Loucy (cell line): ENCODE measurements at regions not wholly inside any gene's neighbourhood (a gene's known extent, or its start where the extent isn't known, plus 50 kb on each side); places are given as distances from the start of the nearest gene placed in this dataset.

Source experiments
- H2AFZ ChIP-seq: fragments of 200-600 bp; sonication (generic); 2 replicates; pipeline ENCODE4 v1.6.0; 2016; ENCODE audit warnings: antibody characterized with exemption, mild to moderate bottlenecking, low read length, moderate library complexity
- H3F3A ChIP-seq: fragments of 200-600 bp; 2 replicates; pipeline ENCODE4 v1.6.0; 2016; ENCODE audit warnings: antibody characterized with exemption, low read depth, mild to moderate bottlenecking
- H3K27me3 ChIP-seq: fragments of 200-600 bp; sonication (generic); 2 replicates; pipeline ENCODE4 v1.6.1; 2014; ENCODE audit warnings: low read length, mild to moderate bottlenecking; ENCODE audit not compliant: insufficient read depth, poor library complexity, severe bottlenecking
- H3K36me3 ChIP-seq: fragments of 200-600 bp; sonication (generic); 2 replicates; pipeline ENCODE4 v1.6.1; 2016; ENCODE audit warnings: low read length; ENCODE audit not compliant: insufficient read depth
- H3K4me1 ChIP-seq: fragments of 200-600 bp; sonication (generic); 2 replicates; pipeline ENCODE4 v1.5.1; 2014; ENCODE audit warnings: low read length, mild to moderate bottlenecking; ENCODE audit not compliant: insufficient read depth, poor library complexity, severe bottlenecking
- H3K4me2 ChIP-seq: fragments of 200-600 bp; sonication (generic); 2 replicates; pipeline ENCODE4 v1.6.0; 2014; ENCODE audit warnings: antibody characterized with exemption, low read length, low read depth, mild to moderate bottlenecking; ENCODE audit not compliant: poor library complexity, severe bottlenecking
- H3K4me3 ChIP-seq: fragments of 200-600 bp; sonication (generic); 2 replicates; pipeline ENCODE4 v1.5.1; 2014; ENCODE audit warnings: low read length, mild to moderate bottlenecking, mixed read lengths; ENCODE audit not compliant: poor library complexity, severe bottlenecking
- H3K79me2 ChIP-seq: fragments of 200-600 bp; sonication (generic); 2 replicates; pipeline ENCODE4 v1.6.1; 2014; ENCODE audit warnings: low read length; ENCODE audit not compliant: insufficient read depth
- H3K9ac ChIP-seq: fragments of 200-600 bp; sonication (generic); 2 replicates; pipeline ENCODE4 v1.6.0; 2014; ENCODE audit warnings: mild to moderate bottlenecking, low read depth, low read length, moderate library complexity; ENCODE audit not compliant: poor library complexity, severe bottlenecking
- H3K9me2 ChIP-seq: fragments of 200-600 bp; sonication (generic); replicated peaks from 2 replicates; pipeline ENCODE4 v1.6.1; 2016; ENCODE audit warnings: low read depth, low read length, mixed read lengths
- H3K9me3 ChIP-seq: fragments of 200-600 bp; sonication (generic); 2 replicates; pipeline ENCODE4 v1.6.1; 2014; ENCODE audit warnings: mild to moderate bottlenecking, antibody characterized with exemption, low read length, low read depth; ENCODE audit not compliant: insufficient read depth
- H4K20me1 ChIP-seq: fragments of 200-600 bp; sonication (generic); 2 replicates; pipeline ENCODE4 v1.6.0; 2014; ENCODE audit warnings: antibody characterized with exemption, low read length, mild to moderate bottlenecking; ENCODE audit not compliant: insufficient read depth, poor library complexity, severe bottlenecking
- EZH2phosphoT487 ChIP-seq: fragments of 200-600 bp; IDR thresholded peaks from 2 replicates; pipeline ENCODE4 v1.6.1; 2018; ENCODE audit warnings: antibody characterized with exemption, mild to moderate bottlenecking, moderate library complexity, borderline replicate concordance
- TF ChIP-seq, protein P1 (sequence below): fragments of 200-600 bp; sonication (generic); conservative IDR thresholded peaks from 2 replicates; pipeline ENCODE4 v1.5.1; 2014; ENCODE audit warnings: mild to moderate bottlenecking, antibody characterized with exemption, low read length

GRCh38 chr6:11411593-11411992, 126.0 kb upstream of the TMEM170B start:
- H3K4me2 ChIP-seq, result no peak overlapping the region
- TF ChIP-seq, protein P1, sequence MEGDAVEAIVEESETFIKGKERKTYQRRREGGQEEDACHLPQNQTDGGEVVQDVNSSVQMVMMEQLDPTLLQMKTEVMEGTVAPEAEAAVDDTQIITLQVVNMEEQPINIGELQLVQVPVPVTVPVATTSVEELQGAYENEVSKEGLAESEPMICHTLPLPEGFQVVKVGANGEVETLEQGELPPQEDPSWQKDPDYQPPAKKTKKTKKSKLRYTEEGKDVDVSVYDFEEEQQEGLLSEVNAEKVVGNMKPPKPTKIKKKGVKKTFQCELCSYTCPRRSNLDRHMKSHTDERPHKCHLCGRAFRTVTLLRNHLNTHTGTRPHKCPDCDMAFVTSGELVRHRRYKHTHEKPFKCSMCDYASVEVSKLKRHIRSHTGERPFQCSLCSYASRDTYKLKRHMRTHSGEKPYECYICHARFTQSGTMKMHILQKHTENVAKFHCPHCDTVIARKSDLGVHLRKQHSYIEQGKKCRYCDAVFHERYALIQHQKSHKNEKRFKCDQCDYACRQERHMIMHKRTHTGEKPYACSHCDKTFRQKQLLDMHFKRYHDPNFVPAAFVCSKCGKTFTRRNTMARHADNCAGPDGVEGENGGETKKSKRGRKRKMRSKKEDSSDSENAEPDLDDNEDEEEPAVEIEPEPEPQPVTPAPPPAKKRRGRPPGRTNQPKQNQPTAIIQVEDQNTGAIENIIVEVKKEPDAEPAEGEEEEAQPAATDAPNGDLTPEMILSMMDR, result no peak
- no peak for TF ChIP-seq EZH2phosphoT487
- no peak overlapping the region for H3K9ac ChIP-seq
- H3K9me2 ChIP-seq, result no peaks in the 10 kb centered on the region
- H3K79me2 ChIP-seq, result no peaks in the 10 kb centered on the region
- H3K27me3 ChIP-seq, result no peaks in the 10 kb centered on the region
- no peaks in the 10 kb centered on the region; the same call in 1 of the 2 replicates for H3F3A ChIP-seq
- no peaks in the 10 kb centered on the region for H3K9me3 ChIP-seq
- no peaks in the 10 kb centered on the region for H3K36me3 ChIP-seq
- no peaks in the 10 kb centered on the region for H4K20me1 ChIP-seq
- H2AFZ ChIP-seq, result no peak overlapping the region
- no peak overlapping the region for H3K4me3 ChIP-seq
- H3K4me1 ChIP-seq, result peaks cover 36% of the 10 kb centered on the region

DNA sequence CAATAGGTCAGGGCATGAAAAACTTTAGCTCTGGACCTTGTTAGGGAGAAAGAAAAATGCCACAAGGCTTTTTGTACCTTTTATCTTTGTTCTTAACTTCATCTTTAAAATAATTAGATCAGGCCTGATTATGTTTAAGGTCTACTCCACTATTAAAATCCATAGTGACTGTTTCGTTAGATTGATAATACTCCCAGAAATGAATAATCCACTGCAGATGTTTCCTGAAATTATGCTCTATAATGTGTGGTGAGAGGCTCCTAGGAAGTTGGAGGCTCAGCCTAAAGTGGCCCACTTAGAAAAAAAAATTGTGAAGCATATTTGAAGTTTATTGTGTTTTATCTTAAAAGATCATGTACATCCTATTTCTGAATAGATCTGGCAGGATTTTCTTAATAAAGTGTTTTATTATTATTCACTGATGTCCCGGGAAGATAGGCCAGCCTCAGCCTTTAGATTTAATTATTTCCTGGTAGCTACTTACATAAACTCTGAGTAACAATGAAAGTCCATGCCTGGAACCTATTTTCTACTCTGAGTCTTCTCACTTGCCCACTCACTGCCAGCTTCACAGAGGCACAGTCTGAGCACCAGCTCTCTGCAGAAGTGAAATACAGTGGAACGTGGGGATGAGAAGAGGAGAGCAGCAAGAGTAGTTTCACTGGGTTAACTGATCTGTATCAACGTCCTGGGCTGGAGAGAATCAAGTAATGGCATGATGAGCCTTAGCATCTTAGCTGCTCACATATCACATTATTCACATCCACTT, 126.8 kb upstream of the TMEM170B start:
- Histone ChIP-seq H3K4me2 (no peak overlapping the region), H3K9me3 (no peaks in the 10 kb centered on the region), H3K36me3 (no peaks in the 10 kb centered on the region), H3K27me3 (no peaks in the 10 kb centered on the region), H3K9me2 (no peaks in the 10 kb centered on the region), H3K4me1 (peaks cover 38% of the 10 kb centered on the region), H2AFZ (no peak overlapping the region), H3F3A (no peaks in the 10 kb centered on the region; the same call in 1 of the 2 replicates), H3K79me2 (no peaks in the 10 kb centered on the region), H3K9ac (no peak overlapping the region), H3K4me3 (no peak overlapping the region), H4K20me1 (no peaks in the 10 kb centered on the region)
- TF ChIP-seq EZH2phosphoT487, result no peak
- TF ChIP-seq, protein P1, result no peak

DNA sequence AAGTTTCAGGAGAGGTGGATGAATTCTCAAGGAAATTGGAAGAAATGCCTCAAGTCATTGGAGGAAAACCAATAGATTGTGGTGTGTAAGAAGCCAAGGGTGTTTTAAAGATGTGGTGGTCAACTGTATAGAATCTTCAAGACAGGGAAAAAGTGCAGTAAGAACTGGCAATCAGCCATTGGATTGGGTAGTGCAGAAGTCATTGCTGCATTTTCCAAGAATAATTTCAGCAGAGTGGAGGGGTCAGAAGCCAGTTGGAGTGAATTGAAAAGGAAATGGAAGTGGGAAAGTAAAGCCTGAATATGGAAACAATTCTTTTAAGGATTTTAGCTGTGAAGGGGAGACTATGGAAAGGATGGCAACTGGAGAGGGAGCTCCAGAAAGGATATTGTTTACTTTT, 128.2 kb upstream of the TMEM170B start:
- no peak overlapping the region for H2AFZ ChIP-seq
- TF ChIP-seq EZH2phosphoT487, result no peak
- TF ChIP-seq, protein P1, result no peak
- H3K4me1 ChIP-seq, result peaks cover 39% of the 10 kb centered on the region

More for the DNA sequence above, 128.2 kb upstream of the TMEM170B start:
- Histone ChIP-seq H3K4me2 (no peak overlapping the region), H3K9me3 (no peaks in the 10 kb centered on the region), H3K36me3 (no peaks in the 10 kb centered on the region), H4K20me1 (no peaks in the 10 kb centered on the region), H3K9me2 (no peaks in the 10 kb centered on the region), H3K79me2 (no peaks in the 10 kb centered on the region), H3K4me3 (no peak overlapping the region), H3K27me3 (no peaks in the 10 kb centered on the region), H3K9ac (no peak overlapping the region), H3F3A (peaks cover 2% of the 10 kb centered on the region; the same call in 1 of the 2 replicates)
